ENCODE measurements at regions not wholly inside any gene's neighbourhood (a gene's known extent, or its start where the extent isn't known, plus 50 kb on each side); places are given as distances from the start of the nearest gene placed in this dataset.
A peak's percentile ranks its signal among the peaks of the same experiment; 100 is the strongest.

GRCh38 chr3:194272861-194273742 is 78.0 kb downstream of the CPN2 start:
- no peak for TF ChIP-seq CTCF (conservative IDR thresholded peaks at IDR 0.05; ENCODE audit: low read depth, low read length)
- DNase-seq (ENCODE audit: low read depth) = no peak
- no peak overlapping the region for H3K4me3 ChIP-seq (ENCODE audit: low read length)

DNA sequence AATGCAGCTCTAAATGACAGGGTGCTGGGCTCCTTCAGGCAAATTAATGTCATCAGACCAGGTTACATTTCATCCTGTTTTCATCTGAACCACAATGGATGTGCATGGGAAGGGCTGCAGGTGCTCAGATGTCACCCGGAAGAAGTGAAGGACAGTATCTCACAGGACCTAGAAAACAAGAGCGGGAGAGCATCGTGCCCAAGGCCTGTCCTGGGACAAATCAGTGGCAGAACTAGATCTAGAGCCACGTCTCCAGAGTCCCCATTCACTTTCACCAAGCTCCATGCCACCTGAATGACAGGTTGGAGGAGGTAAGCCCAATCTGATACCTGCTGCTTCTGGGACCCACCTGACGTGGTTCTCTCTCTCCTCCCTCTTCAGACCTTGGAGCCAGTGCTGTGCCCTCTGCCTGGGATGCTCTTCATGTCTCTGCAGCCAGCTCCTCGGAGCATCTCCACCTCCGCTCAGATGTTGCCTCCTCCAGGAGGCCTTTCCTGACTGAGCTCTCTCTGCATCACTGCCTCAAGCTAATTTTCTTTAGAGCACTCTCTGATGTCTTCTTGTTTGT is 77.3 kb downstream of the CPN2 start:
- no peak overlapping the region for H3K4me3 ChIP-seq (ENCODE audit: low read length)
- TF ChIP-seq CTCF (conservative IDR thresholded peaks at IDR 0.05; ENCODE audit: low read depth, low read length) = no peak
- no peak for DNase-seq (ENCODE audit: low read depth)

- no peak overlapping the region for H3K4me3 ChIP-seq (ENCODE audit: low read length)
- TF ChIP-seq CTCF (conservative IDR thresholded peaks at IDR 0.05; ENCODE audit: low read depth, low read length) = peak; percentile 19
- DNase-seq (ENCODE audit: low read depth) = no peak
Observed at GRCh38 chr3:194274424-194275085, 76.6 kb downstream of the CPN2 start.

DNA sequence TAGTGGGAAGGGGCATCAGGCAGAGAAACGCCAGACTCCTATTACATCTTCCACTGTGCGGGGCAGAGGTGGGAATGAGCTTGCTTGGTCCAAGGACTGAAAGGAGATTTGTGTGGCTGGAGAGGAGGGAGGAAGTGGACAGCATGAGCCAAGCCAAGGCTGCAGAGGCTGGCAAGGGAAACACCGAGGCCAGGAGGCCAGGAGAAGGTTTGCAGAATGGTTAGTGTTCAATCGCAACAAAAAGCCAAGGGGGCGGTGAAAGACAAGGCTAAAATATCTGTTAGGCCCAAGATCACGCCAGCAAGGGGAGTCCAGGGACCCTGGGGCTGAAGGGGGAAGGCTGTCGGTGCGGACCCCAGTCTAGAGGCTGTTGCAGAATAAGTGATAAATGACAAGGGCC is 75.8 kb downstream of the CPN2 start:
- TF ChIP-seq CTCF (conservative IDR thresholded peaks at IDR 0.05; ENCODE audit: low read depth, low read length) = no peak
- H3K4me3 ChIP-seq (ENCODE audit: low read length) = no peak overlapping the region
- no peak for DNase-seq (ENCODE audit: low read depth)

DNA sequence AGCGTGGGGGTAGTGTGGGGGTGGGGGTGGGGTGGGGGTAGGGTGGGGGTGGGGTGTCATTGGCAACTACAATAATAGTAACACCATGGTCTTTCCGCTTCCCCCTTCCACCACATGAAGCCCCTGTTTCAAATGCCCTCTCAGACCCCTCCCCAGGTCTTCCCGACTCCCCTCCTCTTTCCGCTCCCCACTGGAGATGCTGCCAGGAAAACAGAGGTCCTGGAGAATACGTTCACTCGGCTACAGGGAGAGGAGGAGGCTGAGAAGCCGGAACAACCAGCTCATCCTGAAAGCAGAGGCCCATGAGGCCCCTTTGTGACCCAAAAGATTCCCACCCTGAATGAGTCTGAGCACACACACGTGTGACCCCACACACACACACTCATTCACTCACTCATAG is 75.4 kb downstream of the CPN2 start:
- no peak for TF ChIP-seq CTCF (conservative IDR thresholded peaks at IDR 0.05; ENCODE audit: low read depth, low read length)
- no peak overlapping the region for H3K4me3 ChIP-seq (ENCODE audit: low read length)

DNA sequence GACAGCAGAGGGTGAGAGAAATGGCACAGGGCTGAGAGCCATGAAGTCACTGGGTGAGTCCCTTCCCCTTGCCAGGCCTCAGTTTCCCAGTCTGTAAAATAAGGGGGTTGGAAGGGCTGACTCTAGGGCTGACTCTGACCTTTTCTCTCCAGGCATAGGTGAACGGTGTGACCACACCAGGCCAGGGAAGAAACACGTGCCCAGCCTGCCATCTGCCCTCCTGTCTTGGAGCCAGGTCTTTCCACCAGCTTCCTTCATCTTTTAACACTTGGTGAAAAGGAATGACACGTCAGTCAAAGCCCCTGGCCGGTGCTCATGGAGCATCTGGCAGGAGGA is 74.4 kb downstream of the CPN2 start:
- H3K4me3 ChIP-seq (ENCODE audit: low read length) = no peak overlapping the region
- TF ChIP-seq CTCF (conservative IDR thresholded peaks at IDR 0.05; ENCODE audit: low read depth, low read length) = no peak
- no peak for DNase-seq (ENCODE audit: low read depth)

More for the DNA sequence above, 75.4 kb downstream of the CPN2 start:
- DNase-seq (ENCODE audit: low read depth) = no peak

All from retinal pigment epithelial cell (primary cell).